Esophagus squamous epithelium (tissue), 4 donors: ENCODE measurements at regions not wholly inside any gene's neighbourhood (a gene's known extent, or its start where the extent isn't known, plus 50 kb on each side); places are given as distances from the start of the nearest gene placed in this dataset.

Source experiments
- CTCF ChIP-seq, 6 experiments: fragments of 450-650 bp in 4 of 6; fragments of 200-600 bp in 2 of 6; sonication (generic) in 2 of 6; IDR thresholded peaks; one replicate each; pipeline ENCODE4 v1.5.1; 2016 to 2019; ENCODE audit warnings: antibody characterized with exemption in 6 of 6, mild to moderate bottlenecking in 4 of 6, moderate library complexity in 4 of 6
- POLR2A ChIP-seq, 4 donors: fragments of 450-650 bp; IDR thresholded peaks; one replicate each; pipeline ENCODE4 v1.6.1; 2017; ENCODE audit warnings: antibody characterized with exemption in 4 of 4, mild to moderate bottlenecking in 4 of 4, moderate library complexity in 3 of 4

- TF ChIP-seq CTCF (IDR thresholded peaks at IDR 0.05) (no peak), POLR2A (IDR thresholded peaks at IDR 0.05) (no peak)
Observed at GRCh38 chr4:15343000-15343399, 84.8 kb upstream of the C1QTNF7 start.
